ENCODE measurements at regions not wholly inside any gene's neighbourhood (a gene's known extent, or its start where the extent isn't known, plus 50 kb on each side); places are given as distances from the start of the nearest gene placed in this dataset.

DNA sequence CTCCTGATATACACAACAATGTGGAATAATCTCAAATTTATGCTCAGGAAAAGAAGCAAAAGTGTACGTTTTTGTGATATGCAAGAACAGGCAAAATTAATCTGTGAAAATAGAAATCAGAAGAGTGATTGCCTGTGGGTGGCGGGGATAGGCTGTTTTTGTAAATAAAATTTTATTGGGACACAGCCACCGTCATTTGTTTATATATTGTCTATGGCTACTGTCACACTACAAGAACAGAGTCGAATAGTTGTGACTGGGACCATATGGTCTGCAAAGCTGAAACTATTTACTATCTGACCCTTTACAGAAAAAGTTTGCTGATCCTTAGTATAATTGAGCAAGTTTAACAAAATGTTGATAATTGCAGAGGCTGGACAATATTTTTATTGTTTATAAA is 269.5 kb upstream of the HTR2A start:
- TF ChIP-seq CTCF (IDR thresholded peaks at IDR 0.05) (no peak), POLR2A (IDR thresholded peaks at IDR 0.05) (no peak)
